ENCODE measurements at regions not wholly inside any gene's neighbourhood (a gene's known extent, or its start where the extent isn't known, plus 50 kb on each side); places are given as distances from the start of the nearest gene placed in this dataset.

- Histone ChIP-seq H3K4me1 (ENCODE audit: control insufficient read depth, insufficient read depth, low read length) (no peaks in the 10 kb centered on the region), H3K4me3 (ENCODE audit: low read length) (no peak overlapping the region), H3K4me2 (ENCODE audit: low read length) (no peak overlapping the region), H3K36me3 (ENCODE audit: insufficient read depth, low read length) (no peaks in the 10 kb centered on the region), H3K9ac (ENCODE audit: low read depth, low read length) (no peak overlapping the region), H3K9me3 (replicated peaks; ENCODE audit: low read length) (no peaks in the 10 kb centered on the region), H3K27me3 (ENCODE audit: control insufficient read depth, insufficient read depth, low read length) (no peaks in the 10 kb centered on the region)
Observed at GRCh38 chr3:74564560-74564959, 49.9 kb downstream of the CNTN3 start.

GRCh38 chr3:74562558-74563269 lies 51.7 kb downstream of the CNTN3 start:
- H3K4me3 ChIP-seq (ENCODE audit: low read length), result no peak overlapping the region
- no peak overlapping the region for H3K4me2 ChIP-seq (ENCODE audit: low read length)
- H3K27me3 ChIP-seq (ENCODE audit: control insufficient read depth, insufficient read depth, low read length), result no peaks in the 10 kb centered on the region
- no peak overlapping the region for H3K9ac ChIP-seq (ENCODE audit: low read depth, low read length)
- no peaks in the 10 kb centered on the region for H3K4me1 ChIP-seq (ENCODE audit: control insufficient read depth, insufficient read depth, low read length)
- no peaks in the 10 kb centered on the region for H3K9me3 ChIP-seq (replicated peaks; ENCODE audit: low read length)
- no peaks in the 10 kb centered on the region for H3K36me3 ChIP-seq (ENCODE audit: insufficient read depth, low read length)

GRCh38 chr3:74561881-74562280 lies 52.6 kb downstream of the CNTN3 start:
- H3K36me3 ChIP-seq (ENCODE audit: insufficient read depth, low read length), result no peaks in the 10 kb centered on the region
- H3K4me1 ChIP-seq (ENCODE audit: control insufficient read depth, insufficient read depth, low read length), result no peaks in the 10 kb centered on the region
- H3K4me2 ChIP-seq (ENCODE audit: low read length), result no peak overlapping the region
- H3K9ac ChIP-seq (ENCODE audit: low read depth, low read length), result no peak overlapping the region
- H3K27me3 ChIP-seq (ENCODE audit: control insufficient read depth, insufficient read depth, low read length), result no peaks in the 10 kb centered on the region
- H3K9me3 ChIP-seq (replicated peaks; ENCODE audit: low read length), result no peaks in the 10 kb centered on the region
- no peak overlapping the region for H3K4me3 ChIP-seq (ENCODE audit: low read length)

GRCh38 chr3:74559261-74559660 lies 55.2 kb downstream of the CNTN3 start:
- H3K4me2 ChIP-seq (ENCODE audit: low read length), result no peak overlapping the region

GRCh38 chr3:74550686-74551085 lies 63.8 kb downstream of the CNTN3 start:
- H3K4me1 ChIP-seq (ENCODE audit: control insufficient read depth, insufficient read depth, low read length), result no peaks in the 10 kb centered on the region
- no peaks in the 10 kb centered on the region for H3K27me3 ChIP-seq (ENCODE audit: control insufficient read depth, insufficient read depth, low read length)
- no peak overlapping the region for H3K4me3 ChIP-seq (ENCODE audit: low read length)
- no peak overlapping the region for H3K9ac ChIP-seq (ENCODE audit: low read depth, low read length)
- no peak overlapping the region for H3K4me2 ChIP-seq (ENCODE audit: low read length)
- no peaks in the 10 kb centered on the region for H3K9me3 ChIP-seq (replicated peaks; ENCODE audit: low read length)
- H3K36me3 ChIP-seq (ENCODE audit: insufficient read depth, low read length), result no peaks in the 10 kb centered on the region

More at GRCh38 chr3:74559261-74559660, 55.2 kb downstream of the CNTN3 start:
- H3K4me1 ChIP-seq (ENCODE audit: control insufficient read depth, insufficient read depth, low read length), result no peaks in the 10 kb centered on the region
- no peak overlapping the region for H3K9ac ChIP-seq (ENCODE audit: low read depth, low read length)
- no peak overlapping the region for H3K4me3 ChIP-seq (ENCODE audit: low read length)
- H3K27me3 ChIP-seq (ENCODE audit: control insufficient read depth, insufficient read depth, low read length), result no peaks in the 10 kb centered on the region
- no peaks in the 10 kb centered on the region for H3K9me3 ChIP-seq (replicated peaks; ENCODE audit: low read length)
- no peaks in the 10 kb centered on the region for H3K36me3 ChIP-seq (ENCODE audit: insufficient read depth, low read length)

GRCh38 chr3:74546426-74546825 lies 68.0 kb downstream of the CNTN3 start:
- H3K4me2 ChIP-seq (ENCODE audit: low read length), result no peak overlapping the region
- H3K9me3 ChIP-seq (replicated peaks; ENCODE audit: low read length), result no peaks in the 10 kb centered on the region
- no peaks in the 10 kb centered on the region for H3K36me3 ChIP-seq (ENCODE audit: insufficient read depth, low read length)
- H3K4me1 ChIP-seq (ENCODE audit: control insufficient read depth, insufficient read depth, low read length), result no peaks in the 10 kb centered on the region
- no peak overlapping the region for H3K9ac ChIP-seq (ENCODE audit: low read depth, low read length)
- no peaks in the 10 kb centered on the region for H3K27me3 ChIP-seq (ENCODE audit: control insufficient read depth, insufficient read depth, low read length)
- no peak overlapping the region for H3K4me3 ChIP-seq (ENCODE audit: low read length)

- Histone ChIP-seq H3K9me3 (replicated peaks; ENCODE audit: low read length) (no peaks in the 10 kb centered on the region), H3K4me3 (ENCODE audit: low read length) (no peak overlapping the region), H3K9ac (ENCODE audit: low read depth, low read length) (no peak overlapping the region), H3K4me2 (ENCODE audit: low read length) (no peak overlapping the region), H3K27me3 (ENCODE audit: control insufficient read depth, insufficient read depth, low read length) (no peaks in the 10 kb centered on the region), H3K4me1 (ENCODE audit: control insufficient read depth, insufficient read depth, low read length) (no peaks in the 10 kb centered on the region), H3K36me3 (ENCODE audit: insufficient read depth, low read length) (no peaks in the 10 kb centered on the region)
Observed at GRCh38 chr3:74542441-74542840, 72.0 kb downstream of the CNTN3 start.

GRCh38 chr3:74539876-74540275 lies 74.6 kb downstream of the CNTN3 start:
- H3K9me3 ChIP-seq (replicated peaks; ENCODE audit: low read length), result no peaks in the 10 kb centered on the region

GRCh38 chr3:74538669-74539068 lies 75.8 kb downstream of the CNTN3 start:
- H3K4me1 ChIP-seq (ENCODE audit: control insufficient read depth, insufficient read depth, low read length), result no peaks in the 10 kb centered on the region
- no peak overlapping the region for H3K9ac ChIP-seq (ENCODE audit: low read depth, low read length)
- no peaks in the 10 kb centered on the region for H3K9me3 ChIP-seq (replicated peaks; ENCODE audit: low read length)
- no peak overlapping the region for H3K4me3 ChIP-seq (ENCODE audit: low read length)
- H3K4me2 ChIP-seq (ENCODE audit: low read length), result no peak overlapping the region
- no peaks in the 10 kb centered on the region for H3K36me3 ChIP-seq (ENCODE audit: insufficient read depth, low read length)
- H3K27me3 ChIP-seq (ENCODE audit: control insufficient read depth, insufficient read depth, low read length), result no peaks in the 10 kb centered on the region

More at GRCh38 chr3:74539876-74540275, 74.6 kb downstream of the CNTN3 start:
- Histone ChIP-seq H3K4me1 (ENCODE audit: control insufficient read depth, insufficient read depth, low read length) (no peaks in the 10 kb centered on the region), H3K4me2 (ENCODE audit: low read length) (no peak overlapping the region), H3K36me3 (ENCODE audit: insufficient read depth, low read length) (no peaks in the 10 kb centered on the region), H3K4me3 (ENCODE audit: low read length) (no peak overlapping the region), H3K9ac (ENCODE audit: low read depth, low read length) (no peak overlapping the region), H3K27me3 (ENCODE audit: control insufficient read depth, insufficient read depth, low read length) (no peaks in the 10 kb centered on the region)

- Histone ChIP-seq H3K9me3 (replicated peaks; ENCODE audit: low read length) (no peaks in the 10 kb centered on the region), H3K27me3 (ENCODE audit: control insufficient read depth, insufficient read depth, low read length) (no peaks in the 10 kb centered on the region), H3K4me3 (ENCODE audit: low read length) (no peak overlapping the region), H3K4me1 (ENCODE audit: control insufficient read depth, insufficient read depth, low read length) (peaks cover 4% of the 10 kb centered on the region), H3K4me2 (ENCODE audit: low read length) (no peak overlapping the region), H3K36me3 (ENCODE audit: insufficient read depth, low read length) (no peaks in the 10 kb centered on the region), H3K9ac (ENCODE audit: low read depth, low read length) (no peak overlapping the region)
Observed at GRCh38 chr3:74537857-74538256, 76.6 kb downstream of the CNTN3 start.

- no peaks in the 10 kb centered on the region for H3K27me3 ChIP-seq (ENCODE audit: control insufficient read depth, insufficient read depth, low read length)
- peaks cover 9% of the 10 kb centered on the region for H3K4me1 ChIP-seq (ENCODE audit: control insufficient read depth, insufficient read depth, low read length)
- no peak overlapping the region for H3K9ac ChIP-seq (ENCODE audit: low read depth, low read length)
- H3K36me3 ChIP-seq (ENCODE audit: insufficient read depth, low read length), result no peaks in the 10 kb centered on the region
- H3K9me3 ChIP-seq (replicated peaks; ENCODE audit: low read length), result no peaks in the 10 kb centered on the region
- H3K4me3 ChIP-seq (ENCODE audit: low read length), result no peak overlapping the region
- no peak overlapping the region for H3K4me2 ChIP-seq (ENCODE audit: low read length)
Observed at GRCh38 chr3:74537164-74537563, 77.3 kb downstream of the CNTN3 start.

- no peak overlapping the region for H3K4me3 ChIP-seq (ENCODE audit: low read length)
- H3K36me3 ChIP-seq (ENCODE audit: insufficient read depth, low read length), result no peaks in the 10 kb centered on the region
- H3K9ac ChIP-seq (ENCODE audit: low read depth, low read length), result no peak overlapping the region
- no peaks in the 10 kb centered on the region for H3K9me3 ChIP-seq (replicated peaks; ENCODE audit: low read length)
- H3K27me3 ChIP-seq (ENCODE audit: control insufficient read depth, insufficient read depth, low read length), result no peaks in the 10 kb centered on the region
- H3K4me1 ChIP-seq (ENCODE audit: control insufficient read depth, insufficient read depth, low read length), result peaks cover 20% of the 10 kb centered on the region
- H3K4me2 ChIP-seq (ENCODE audit: low read length), result no peak overlapping the region
Observed at GRCh38 chr3:74535281-74535680, 79.2 kb downstream of the CNTN3 start.
